K562 (cell line): ENCODE measurements at regions not wholly inside any gene's neighbourhood (a gene's known extent, or its start where the extent isn't known, plus 50 kb on each side); places are given as distances from the start of the nearest gene placed in this dataset.

Source experiments
- ATAC-seq: fragments of 200-7000 bp; cut with Tn5 transposase; 3 replicates; pipeline ENCODE4 v1.9.1; 2020; ENCODE audit warnings: moderate library complexity
- BruUV-seq: library from RNA; stranded (reverse); fragments of 400-500 nt; replicated peaks from 2 replicates; lab custom pipeline; 2021; lab: Mats Ljungman, UMichigan
- CTCF ChIA-PET: fragments of 300-600 bp; formaldehyde crosslinking; extraction: SDS; loops from one replicate; lab custom pipeline; 2021; ENCODE audit warnings: low intra/inter-chr PET ratio; lab: Yijun Ruan, JAX
- POLR2A ChIA-PET: fragments of 300-600, 350-650 bp; sonication (Branson Sonifier 250); formaldehyde crosslinking; extraction: SDS; loops from one replicate; lab custom pipeline; 2021; ENCODE audit warnings: antibody characterized with exemption, inconsistent platforms; lab: Yijun Ruan, JAX
- DNase-seq, 4 experiments: peaks; one replicate each; pipeline versions ENCODE4 v3.0.0 to v3.0.0-alpha.2; 2011 to 2018; ENCODE audit warnings: low spot score in 3 of 4, mixed read lengths in 3 of 4; ENCODE audit errors: extremely low read depth in 1 of 4
- FAIRE-seq: peaks from 2 replicates; lab custom pipeline; 2011; peaks lifted over from hg19 to GRCh38; lab: Jason Lieb, UNC
- H2AFZ ChIP-seq: 2 replicates; pipeline ENCODE4 v1.6.0; 2011; ENCODE audit warnings: low read depth, low read length, control low read depth, inconsistent platforms
- H3K27ac ChIP-seq: fragments of 200-600 bp; 3 replicates; pipeline ENCODE4 v1.8.0; 2011; ENCODE audit warnings: low read depth, mild to moderate bottlenecking, control low read depth, inconsistent platforms, low read length, moderate library complexity, mixed read lengths; ENCODE audit errors: extremely low read depth
- H3K27me3 ChIP-seq, 2 experiments: fragments of 300-600 bp in 1 of 2; 2 replicates in 1 of 2; 3 replicates in 1 of 2; pipeline versions ENCODE4 v1.6.0 to v1.8.0; 2011; ENCODE audit warnings: inconsistent platforms in 2 of 2, low read length in 2 of 2, mild to moderate bottlenecking in 1 of 2, mixed read lengths in 1 of 2, moderate library complexity in 1 of 2; ENCODE audit not compliant: control insufficient read depth in 2 of 2, insufficient read depth in 2 of 2
- H3K36me3 ChIP-seq: fragments of 300-600 bp; 3 replicates; pipeline ENCODE4 v1.8.0; 2011; ENCODE audit warnings: mild to moderate bottlenecking, low read length, inconsistent platforms; ENCODE audit not compliant: control insufficient read depth, insufficient read depth
- H3K4me1 ChIP-seq, 2 experiments: fragments of 200-600 bp in 1 of 2; replicated peaks in 1 of 2; 2 replicates in 1 of 2; 3 replicates in 1 of 2; pipeline versions ENCODE4 v1.5.1 to v1.8.0; 2011; ENCODE audit warnings: inconsistent platforms in 2 of 2, low read length in 2 of 2, mild to moderate bottlenecking in 1 of 2, mixed read lengths in 1 of 2, moderate library complexity in 1 of 2; ENCODE audit not compliant: control insufficient read depth in 2 of 2, insufficient read depth in 2 of 2
- H3K4me2 ChIP-seq: 2 replicates; pipeline ENCODE4 v1.6.1; 2011; ENCODE audit warnings: low read length, control low read depth, inconsistent platforms, mixed read lengths; ENCODE audit not compliant: insufficient read depth
- H3K4me3 ChIP-seq: fragments of 200-600 bp; sonication (generic), shearing (Covaris generic); 2 replicates; pipeline ENCODE4 v1.5.1; 2016; ENCODE audit warnings: control low read depth, inconsistent platforms
- H3K79me2 ChIP-seq: fragments of 200-600 bp; 3 replicates; pipeline ENCODE4 v1.8.0; 2011; ENCODE audit warnings: low read length, inconsistent platforms; ENCODE audit not compliant: control insufficient read depth, insufficient read depth
- H3K9ac ChIP-seq, 2 experiments: 2 replicates each; pipeline versions ENCODE4 v1.6.0 to v1.6.1; 2011; ENCODE audit warnings: low read depth in 2 of 2, low read length in 2 of 2, control low read depth in 1 of 2, inconsistent platforms in 1 of 2, mild to moderate bottlenecking in 1 of 2, mixed read lengths in 1 of 2; ENCODE audit not compliant: insufficient read depth in 1 of 2
- H3K9me1 ChIP-seq: one replicate; pipeline ENCODE4 v1.6.0; 2011; ENCODE audit warnings: inconsistent platforms, mild to moderate bottlenecking, low read length, moderate library complexity; ENCODE audit not compliant: control insufficient read depth, insufficient read depth
- H3K9me3 ChIP-seq: replicated peaks from 2 replicates; pipeline ENCODE4 v1.5.1; 2011; ENCODE audit warnings: low read depth, low read length, inconsistent platforms; ENCODE audit not compliant: control insufficient read depth, insufficient read depth
- H4K20me1 ChIP-seq: replicated peaks from 2 replicates; pipeline ENCODE4 v1.6.1; 2011; ENCODE audit warnings: low read length, inconsistent platforms, mixed read lengths; ENCODE audit not compliant: control insufficient read depth, insufficient read depth
- NR2C1 ChIP-seq, 2 experiments: fragments of 450-650 bp; IDR thresholded peaks; 2 replicates each; pipeline ENCODE4 v1.6.1; 2017; ENCODE audit warnings: mild to moderate bottlenecking in 2 of 2, antibody characterized with exemption in 1 of 2, inconsistent platforms in 1 of 2, missing compliant biosample characterization in 1 of 2, missing genetic modification characterization in 1 of 2
- XRCC4 ChIP-seq: IDR thresholded peaks from one replicate; pipeline ENCODE4 v1.6.1; 2011; ENCODE audit not compliant: insufficient read depth, insufficient read length; ENCODE audit errors: extremely low read depth
- WGBS: fragments of 100-300 bp; shearing (Covaris generic); methylation state at CpG from one replicate; pipeline ENCODE4 v1.1.6; 2016; ENCODE audit warnings: low coverage, mixed read lengths; ENCODE audit not compliant: insufficient coverage; ENCODE audit errors: missing lambda C conversion rate; 5-methylcytosine and 5-hydroxymethylcytosine counted together
- in situ Hi-C: fragments of 300-500 bp; cut with MboI; formaldehyde crosslinking; loops from 4 replicates; pipeline ENCODE4 v1.15.0; 2018; ENCODE audit warnings: inconsistent platforms, mixed read lengths
- intact Hi-C: fragments of 100-400 bp; cut with micrococcal nuclease; formaldehyde crosslinking; loops from 2 replicates; pipeline ENCODE4 v1.14.2; 2022
- TF ChIP-seq, protein P1 (sequence below): sonication (generic); IDR thresholded peaks from 2 replicates; pipeline ENCODE4 v1.6.1; 2016
- TF ChIP-seq, protein P2 (sequence below): sonication (generic); formaldehyde crosslinking; IDR thresholded peaks from 2 replicates; pipeline ENCODE4 v1.8.1; 2023; ENCODE audit warnings: mild to moderate bottlenecking, missing genetic modification reagents

DNA sequence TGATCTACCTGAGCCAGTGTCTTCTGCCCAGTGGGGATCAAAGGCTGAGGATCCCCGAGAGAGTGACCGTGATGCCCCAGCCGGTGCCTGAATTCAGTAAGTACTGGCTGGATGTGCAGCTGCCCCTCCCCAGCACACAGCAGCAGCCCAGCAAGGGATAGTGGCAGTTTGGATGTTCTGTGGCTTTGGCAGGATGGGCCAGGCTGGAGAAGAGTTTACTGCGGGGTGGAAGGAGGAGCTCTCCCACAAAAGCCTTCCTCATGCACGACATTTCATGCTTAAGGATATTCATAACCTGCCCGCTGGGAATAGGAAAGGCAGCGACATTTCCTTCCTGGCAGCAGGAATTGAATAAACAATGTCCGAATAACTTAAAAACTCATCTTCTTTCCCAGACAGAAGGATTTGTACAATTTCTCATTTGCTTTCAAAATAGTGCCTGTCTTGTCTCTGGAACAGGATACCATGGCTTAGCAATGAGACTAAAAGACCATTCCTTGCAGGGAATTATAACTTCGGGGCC, 135.6 kb upstream of the PRMT8 start:
- TF ChIP-seq, protein P1, sequence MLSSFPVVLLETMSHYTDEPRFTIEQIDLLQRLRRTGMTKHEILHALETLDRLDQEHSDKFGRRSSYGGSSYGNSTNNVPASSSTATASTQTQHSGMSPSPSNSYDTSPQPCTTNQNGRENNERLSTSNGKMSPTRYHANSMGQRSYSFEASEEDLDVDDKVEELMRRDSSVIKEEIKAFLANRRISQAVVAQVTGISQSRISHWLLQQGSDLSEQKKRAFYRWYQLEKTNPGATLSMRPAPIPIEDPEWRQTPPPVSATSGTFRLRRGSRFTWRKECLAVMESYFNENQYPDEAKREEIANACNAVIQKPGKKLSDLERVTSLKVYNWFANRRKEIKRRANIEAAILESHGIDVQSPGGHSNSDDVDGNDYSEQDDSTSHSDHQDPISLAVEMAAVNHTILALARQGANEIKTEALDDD = no peak
- TF ChIP-seq, protein P2, sequence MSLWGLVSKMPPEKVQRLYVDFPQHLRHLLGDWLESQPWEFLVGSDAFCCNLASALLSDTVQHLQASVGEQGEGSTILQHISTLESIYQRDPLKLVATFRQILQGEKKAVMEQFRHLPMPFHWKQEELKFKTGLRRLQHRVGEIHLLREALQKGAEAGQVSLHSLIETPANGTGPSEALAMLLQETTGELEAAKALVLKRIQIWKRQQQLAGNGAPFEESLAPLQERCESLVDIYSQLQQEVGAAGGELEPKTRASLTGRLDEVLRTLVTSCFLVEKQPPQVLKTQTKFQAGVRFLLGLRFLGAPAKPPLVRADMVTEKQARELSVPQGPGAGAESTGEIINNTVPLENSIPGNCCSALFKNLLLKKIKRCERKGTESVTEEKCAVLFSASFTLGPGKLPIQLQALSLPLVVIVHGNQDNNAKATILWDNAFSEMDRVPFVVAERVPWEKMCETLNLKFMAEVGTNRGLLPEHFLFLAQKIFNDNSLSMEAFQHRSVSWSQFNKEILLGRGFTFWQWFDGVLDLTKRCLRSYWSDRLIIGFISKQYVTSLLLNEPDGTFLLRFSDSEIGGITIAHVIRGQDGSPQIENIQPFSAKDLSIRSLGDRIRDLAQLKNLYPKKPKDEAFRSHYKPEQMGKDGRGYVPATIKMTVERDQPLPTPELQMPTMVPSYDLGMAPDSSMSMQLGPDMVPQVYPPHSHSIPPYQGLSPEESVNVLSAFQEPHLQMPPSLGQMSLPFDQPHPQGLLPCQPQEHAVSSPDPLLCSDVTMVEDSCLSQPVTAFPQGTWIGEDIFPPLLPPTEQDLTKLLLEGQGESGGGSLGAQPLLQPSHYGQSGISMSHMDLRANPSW = no peak
- TF ChIP-seq XRCC4 = no peak
- TF ChIP-seq NR2C1 (IDR thresholded peaks at IDR 0.05) = no peak
- TF ChIP-seq NR2C1 (tag; IDR thresholded peaks at IDR 0.05) = no peak
- intact Hi-C loops (no loop called here), in situ Hi-C loops (no loop called here)
- Histone ChIP-seq H3K9ac (no peak overlapping the region), H3K9me3 (no peaks in the 10 kb centered on the region), H3K4me2 (no peak overlapping the region), H3K4me1 (no peaks in the 10 kb centered on the region), H3K4me3 (no peak overlapping the region), H2AFZ (no peak overlapping the region), H3K9me1 (no peaks in the 10 kb centered on the region), H3K27me3 (no peaks in the 10 kb centered on the region; a peak in 1 of 5 replicates), H3K79me2 (no peaks in the 10 kb centered on the region), H3K36me3 (no peaks in the 10 kb centered on the region), H4K20me1 (no peaks in the 10 kb centered on the region), H3K27ac (no peak overlapping the region)
- CTCF ChIA-PET = no interaction called here
- DNase-seq (no peak), ATAC-seq (no peak), FAIRE-seq (no peak)
- POLR2A ChIA-PET = no interaction called here
- BruUV-seq = no TSS peak
- WGBS = 0% methylated on average over 4 of the region's 9 CpGs
